Ishikawa (cell line): ENCODE measurements at regions not wholly inside any gene's neighbourhood (a gene's known extent, or its start where the extent isn't known, plus 50 kb on each side); places are given as distances from the start of the nearest gene placed in this dataset.

Source experiments
- CEBPB ChIP-seq: IDR thresholded peaks from 2 replicates; pipeline ENCODE4 v1.6.1; 2012
- CREB1 ChIP-seq: IDR thresholded peaks from 2 replicates; pipeline ENCODE4 v1.6.1; 2012; ENCODE audit warnings: low read depth
- EGR1 ChIP-seq: IDR thresholded peaks from 2 replicates; pipeline ENCODE4 v1.6.1; 2012
- EP300 ChIP-seq: IDR thresholded peaks from 2 replicates; pipeline ENCODE4 v1.6.1; 2012; ENCODE audit warnings: borderline replicate concordance
- FOXM1 ChIP-seq: IDR thresholded peaks from 2 replicates; pipeline ENCODE4 v1.6.1; 2012; ENCODE audit warnings: low read depth, borderline replicate concordance
- NFIC ChIP-seq: IDR thresholded peaks from 2 replicates; pipeline ENCODE4 v1.6.1; 2012
- RAD21 ChIP-seq: IDR thresholded peaks from 2 replicates; pipeline ENCODE4 v1.6.1; 2012; ENCODE audit warnings: low read depth
- TAF1 ChIP-seq: IDR thresholded peaks from 2 replicates; pipeline ENCODE4 v1.6.1; 2012; ENCODE audit warnings: low read depth, mild to moderate bottlenecking
- TCF12 ChIP-seq: IDR thresholded peaks from 2 replicates; pipeline ENCODE4 v1.6.1; 2012; ENCODE audit warnings: low read depth
- TEAD4 ChIP-seq: IDR thresholded peaks from 2 replicates; pipeline ENCODE4 v1.6.1; 2012
- YY1 ChIP-seq: IDR thresholded peaks from 2 replicates; pipeline ENCODE4 v1.6.1; 2012; ENCODE audit warnings: low read depth
- ZBTB7A ChIP-seq: IDR thresholded peaks from 2 replicates; pipeline ENCODE4 v1.6.1; 2012; ENCODE audit warnings: low read depth
- TF ChIP-seq, protein P1 (sequence below): IDR thresholded peaks from 2 replicates; pipeline ENCODE4 v1.6.1; 2012; ENCODE audit warnings: low read depth, mild to moderate bottlenecking
- TF ChIP-seq, protein P2 (sequence below): IDR thresholded peaks from 2 replicates; pipeline ENCODE4 v1.6.1; 2012
- TF ChIP-seq, protein P3 (sequence below): IDR thresholded peaks from 2 replicates; pipeline ENCODE4 v1.6.1; 2012

DNA sequence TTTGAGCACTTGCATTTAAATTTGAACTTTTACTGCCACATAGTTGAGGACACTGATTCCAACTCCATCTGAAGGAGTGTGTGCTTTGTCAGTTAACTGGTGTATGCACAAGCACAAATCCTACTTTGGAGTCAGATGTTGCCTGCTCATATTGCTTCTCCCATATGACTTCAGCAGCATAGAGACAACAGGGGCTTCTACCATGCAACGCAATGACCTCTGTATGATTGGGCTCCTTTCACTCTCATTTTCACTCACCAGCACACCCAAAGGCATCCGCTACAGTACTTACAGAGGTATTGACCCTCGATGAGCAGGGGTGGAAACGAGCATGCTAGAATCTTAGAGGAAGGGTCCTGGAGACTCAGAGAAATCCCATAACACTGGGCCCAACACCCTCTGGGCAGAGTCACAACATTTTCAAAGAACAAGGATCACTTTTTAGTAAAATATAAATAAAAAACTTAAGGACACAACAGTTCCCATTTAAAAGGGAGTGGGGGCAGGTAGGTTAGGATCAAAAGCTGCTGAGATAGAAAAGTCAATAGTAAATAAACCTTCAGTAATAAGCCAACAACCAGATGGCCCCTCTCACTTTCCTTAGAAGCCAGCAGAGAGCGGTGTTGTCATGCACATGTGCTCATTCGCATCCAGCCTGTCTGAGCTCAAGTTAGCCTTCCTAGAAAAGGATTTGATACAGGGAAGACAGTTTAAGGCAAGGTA lies 203.8 kb downstream of the SNCAIP start:
- no peak for TF ChIP-seq TCF12
- peak; percentile 94 for TF ChIP-seq RAD21
- no peak for TF ChIP-seq NFIC

DNA sequence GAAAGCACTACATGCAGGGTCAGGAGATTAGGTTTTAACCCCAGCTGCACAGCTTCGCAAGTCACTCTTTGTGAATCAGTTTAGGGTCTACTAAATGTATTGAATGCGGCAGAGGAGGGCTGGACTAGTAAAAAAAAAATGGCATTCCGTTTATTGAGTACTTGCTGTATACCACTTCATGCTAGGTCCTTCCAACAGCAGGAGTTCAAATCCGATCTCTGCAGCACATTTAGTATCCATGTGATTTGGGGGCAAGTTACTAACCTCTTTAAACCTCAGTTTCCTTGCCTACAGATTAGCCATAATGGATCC lies 204.4 kb downstream of the SNCAIP start:
- TF ChIP-seq, protein P1, sequence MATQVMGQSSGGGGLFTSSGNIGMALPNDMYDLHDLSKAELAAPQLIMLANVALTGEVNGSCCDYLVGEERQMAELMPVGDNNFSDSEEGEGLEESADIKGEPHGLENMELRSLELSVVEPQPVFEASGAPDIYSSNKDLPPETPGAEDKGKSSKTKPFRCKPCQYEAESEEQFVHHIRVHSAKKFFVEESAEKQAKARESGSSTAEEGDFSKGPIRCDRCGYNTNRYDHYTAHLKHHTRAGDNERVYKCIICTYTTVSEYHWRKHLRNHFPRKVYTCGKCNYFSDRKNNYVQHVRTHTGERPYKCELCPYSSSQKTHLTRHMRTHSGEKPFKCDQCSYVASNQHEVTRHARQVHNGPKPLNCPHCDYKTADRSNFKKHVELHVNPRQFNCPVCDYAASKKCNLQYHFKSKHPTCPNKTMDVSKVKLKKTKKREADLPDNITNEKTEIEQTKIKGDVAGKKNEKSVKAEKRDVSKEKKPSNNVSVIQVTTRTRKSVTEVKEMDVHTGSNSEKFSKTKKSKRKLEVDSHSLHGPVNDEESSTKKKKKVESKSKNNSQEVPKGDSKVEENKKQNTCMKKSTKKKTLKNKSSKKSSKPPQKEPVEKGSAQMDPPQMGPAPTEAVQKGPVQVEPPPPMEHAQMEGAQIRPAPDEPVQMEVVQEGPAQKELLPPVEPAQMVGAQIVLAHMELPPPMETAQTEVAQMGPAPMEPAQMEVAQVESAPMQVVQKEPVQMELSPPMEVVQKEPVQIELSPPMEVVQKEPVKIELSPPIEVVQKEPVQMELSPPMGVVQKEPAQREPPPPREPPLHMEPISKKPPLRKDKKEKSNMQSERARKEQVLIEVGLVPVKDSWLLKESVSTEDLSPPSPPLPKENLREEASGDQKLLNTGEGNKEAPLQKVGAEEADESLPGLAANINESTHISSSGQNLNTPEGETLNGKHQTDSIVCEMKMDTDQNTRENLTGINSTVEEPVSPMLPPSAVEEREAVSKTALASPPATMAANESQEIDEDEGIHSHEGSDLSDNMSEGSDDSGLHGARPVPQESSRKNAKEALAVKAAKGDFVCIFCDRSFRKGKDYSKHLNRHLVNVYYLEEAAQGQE: no peak
- TF ChIP-seq FOXM1 (no peak), NFIC (no peak), RAD21 (no peak), TAF1 (no peak), EGR1 (no peak), TCF12 (no peak), CEBPB (no peak), TEAD4 (no peak), YY1 (no peak), CREB1 (no peak), EP300 (no peak), ZBTB7A (no peak)
- TF ChIP-seq, protein P2, sequence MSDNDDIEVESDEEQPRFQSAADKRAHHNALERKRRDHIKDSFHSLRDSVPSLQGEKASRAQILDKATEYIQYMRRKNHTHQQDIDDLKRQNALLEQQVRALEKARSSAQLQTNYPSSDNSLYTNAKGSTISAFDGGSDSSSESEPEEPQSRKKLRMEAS: no peak
- TF ChIP-seq, protein P3, sequence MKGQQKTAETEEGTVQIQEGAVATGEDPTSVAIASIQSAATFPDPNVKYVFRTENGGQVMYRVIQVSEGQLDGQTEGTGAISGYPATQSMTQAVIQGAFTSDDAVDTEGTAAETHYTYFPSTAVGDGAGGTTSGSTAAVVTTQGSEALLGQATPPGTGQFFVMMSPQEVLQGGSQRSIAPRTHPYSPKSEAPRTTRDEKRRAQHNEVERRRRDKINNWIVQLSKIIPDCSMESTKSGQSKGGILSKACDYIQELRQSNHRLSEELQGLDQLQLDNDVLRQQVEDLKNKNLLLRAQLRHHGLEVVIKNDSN: no peak

DNA sequence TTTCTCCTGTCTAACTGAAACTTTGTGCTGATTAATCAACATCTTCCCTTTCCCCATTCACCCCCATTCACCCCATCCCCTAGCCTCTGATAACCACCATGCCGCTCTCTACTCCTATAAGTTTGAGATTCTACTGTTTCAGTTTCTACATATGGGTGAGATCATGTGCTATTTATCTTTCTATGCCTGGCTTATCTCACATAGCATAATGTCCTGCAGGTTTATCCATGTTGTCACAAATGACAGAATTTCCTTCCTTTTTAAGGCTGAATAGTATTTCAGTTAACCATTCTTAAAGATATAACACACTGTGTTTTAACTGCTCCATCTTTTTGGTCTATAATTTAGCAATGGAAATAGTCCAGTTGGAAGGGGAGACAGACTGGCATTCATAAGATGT lies 205.1 kb downstream of the SNCAIP start:
- TF ChIP-seq RAD21: no peak
- no peak for TF ChIP-seq TEAD4
- no peak for TF ChIP-seq CEBPB
- TF ChIP-seq, protein P2: no peak
- TF ChIP-seq ZBTB7A: no peak
- no peak for TF ChIP-seq TCF12
- TF ChIP-seq, protein P1: no peak
- TF ChIP-seq EGR1: no peak
- TF ChIP-seq NFIC: no peak
- TF ChIP-seq TAF1: no peak
- TF ChIP-seq EP300: no peak
- no peak for TF ChIP-seq YY1
- TF ChIP-seq CREB1: no peak
- TF ChIP-seq, protein P3: no peak

DNA sequence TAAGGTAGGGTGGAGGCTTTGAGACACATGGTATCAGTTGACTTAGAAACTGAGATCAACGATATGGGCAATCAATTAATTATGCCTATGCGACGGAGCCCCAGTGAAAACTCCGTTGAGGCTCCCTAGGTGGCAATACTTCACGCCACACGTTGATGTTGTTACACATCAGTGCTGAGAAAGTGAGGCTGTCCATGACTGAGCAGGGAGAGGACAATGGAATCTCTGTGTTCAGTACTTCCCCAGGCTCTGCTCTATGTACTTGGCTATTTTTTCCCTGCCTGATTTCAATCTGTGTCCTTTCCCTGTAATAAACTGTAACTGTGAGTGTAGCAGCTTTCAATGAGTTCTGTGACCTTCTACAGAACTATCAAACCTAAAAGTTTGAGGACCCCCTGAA lies 211.7 kb downstream of the SNCAIP start:
- TF ChIP-seq TCF12 (no peak), EP300 (no peak), RAD21 (no peak), CEBPB (no peak), YY1 (no peak), FOXM1 (no peak), TAF1 (no peak), NFIC (no peak), TEAD4 (no peak), EGR1 (no peak), CREB1 (no peak), ZBTB7A (no peak)
- TF ChIP-seq, protein P3: no peak
- TF ChIP-seq, protein P2: no peak
- TF ChIP-seq, protein P1: no peak
